Aorta (tissue), 5 donors: ENCODE measurements at regions not wholly inside any gene's neighbourhood (a gene's known extent, or its start where the extent isn't known, plus 50 kb on each side); places are given as distances from the start of the nearest gene placed in this dataset.

ENCODE experiments used
- ATAC-seq: fragments of 200-7000 bp; cut with Tn5 transposase; one replicate; pipeline ENCODE4 v1.9.1; 2022; ENCODE audit warnings: moderate library complexity; ENCODE audit not compliant: low FRiP score
- DNase-seq, 2 donors: peaks; one replicate each; pipeline ENCODE4 v3.0.0-alpha.2; 2020
- H3K27ac ChIP-seq, 2 donors: one replicate each; pipeline ENCODE4 v1.5.1; 2013; ENCODE audit warnings: low read length in 2 of 2, mild to moderate bottlenecking in 2 of 2, moderate library complexity in 2 of 2, control low read depth in 1 of 2, inconsistent platforms in 1 of 2, low read depth in 1 of 2
- H3K27me3 ChIP-seq, 2 donors: one replicate each; pipeline ENCODE4 v1.6.1; 2013; ENCODE audit warnings: control low read depth in 1 of 2, low read length in 1 of 2, mild to moderate bottlenecking in 1 of 2, moderate library complexity in 1 of 2; ENCODE audit not compliant: insufficient read depth in 2 of 2, control insufficient read depth in 1 of 2
- H3K36me3 ChIP-seq, 2 donors: one replicate each; pipeline ENCODE4 v1.6.1; 2013; ENCODE audit warnings: control low read depth in 1 of 2, low read length in 1 of 2, mild to moderate bottlenecking in 1 of 2; ENCODE audit not compliant: insufficient read depth in 2 of 2, control insufficient read depth in 1 of 2
- H3K4me1 ChIP-seq, 2 donors: one replicate each; pipeline ENCODE4 v1.6.1; 2013; ENCODE audit warnings: low read length in 2 of 2, control low read depth in 1 of 2, mild to moderate bottlenecking in 1 of 2, moderate library complexity in 1 of 2; ENCODE audit not compliant: insufficient read depth in 2 of 2, control insufficient read depth in 1 of 2
- H3K4me3 ChIP-seq, 2 donors: one replicate each; pipeline ENCODE4 v1.5.1; 2013; ENCODE audit warnings: low read length in 2 of 2, control low read depth in 1 of 2, mild to moderate bottlenecking in 1 of 2
- H3K9me3 ChIP-seq: one replicate; pipeline ENCODE4 v1.6.1; 2013; ENCODE audit warnings: mild to moderate bottlenecking, low read length; ENCODE audit not compliant: control insufficient read depth
- WGBS, 2 donors: extraction: QIAGEN DNeasy Blood & Tissue Kit; methylation state at CpG; one replicate each; pipeline ENCODE4 v1.1.7; 2013; 5-methylcytosine and 5-hydroxymethylcytosine counted together
- intact Hi-C, 2 donors: fragments of 100-400 bp; cut with DNase I; formaldehyde crosslinking; loops; one replicate each; pipeline versions ENCODE4 v1.14.2 to v1.15.0; 2022
- donor health status: healthy with polysubstance abuse.
- donor health status: Bipolar disorder and iron deficiency.
- donor health status: DM: no; HTN: no; CAD: no.
- donor health status: DM: no; HTN: no; CAD: no.
- donor health status: DM: yes; HTN: yes; CAD: no.

- no peak overlapping the region for H3K27ac ChIP-seq
- no peaks in the 10 kb centered on the region for H3K9me3 ChIP-seq
- no peaks in the 10 kb centered on the region for H3K4me1 ChIP-seq
- intact Hi-C loops = no loop called here
- H3K4me3 ChIP-seq = no peak overlapping the region
- H3K27me3 ChIP-seq = no peaks in the 10 kb centered on the region
- peak in 1 of 2 donors; percentile 50 for DNase-seq
- 88 to 90% methylated on average over 6 of the region's 6 CpGs for WGBS, 2 donors
- ATAC-seq = no peak
- H3K36me3 ChIP-seq = no peaks in the 10 kb centered on the region
Measured at GRCh38 chr13:58397596-58398387, 766.2 kb downstream of the PCDH17 start.

- Histone ChIP-seq H3K4me3 (no peak overlapping the region), H3K4me1 (no peaks in the 10 kb centered on the region), H3K27me3 (no peaks in the 10 kb centered on the region), H3K36me3 (no peaks in the 10 kb centered on the region), H3K9me3 (no peaks in the 10 kb centered on the region), H3K27ac (no peak overlapping the region)
- intact Hi-C loops = no loop called here
- no peak for ATAC-seq
- DNase-seq = no peak
Measured at GRCh38 chr13:58399263-58399662, 767.7 kb downstream of the PCDH17 start.

- DNase-seq (no peak), ATAC-seq (no peak)
- H3K27ac ChIP-seq = no peak overlapping the region
- no peak overlapping the region for H3K4me3 ChIP-seq
- H3K27me3 ChIP-seq = no peaks in the 10 kb centered on the region
- no peaks in the 10 kb centered on the region for H3K36me3 ChIP-seq
- WGBS, 2 donors = 90 to 96% methylated on average over 2 of the region's 2 CpGs
- intact Hi-C loops = no loop called here
- H3K4me1 ChIP-seq = no peaks in the 10 kb centered on the region
- no peaks in the 10 kb centered on the region for H3K9me3 ChIP-seq
Measured at GRCh38 chr13:58406545-58406944, 775.0 kb downstream of the PCDH17 start.

- no peaks in the 10 kb centered on the region for H3K36me3 ChIP-seq
- no peaks in the 10 kb centered on the region for H3K27me3 ChIP-seq
- H3K27ac ChIP-seq = no peak overlapping the region
- 79 to 83% methylated on average over 2 of the region's 2 CpGs for WGBS, 2 donors
- no peak for ATAC-seq
- H3K9me3 ChIP-seq = peaks cover 1% of the 10 kb centered on the region
- intact Hi-C loops = no loop called here
- no peak for DNase-seq
- H3K4me1 ChIP-seq = no peaks in the 10 kb centered on the region
- no peak overlapping the region for H3K4me3 ChIP-seq
Measured at GRCh38 chr13:58429917-58430316, 798.4 kb downstream of the PCDH17 start.

- 16 to 24% methylated on average over 4 of the region's 4 CpGs for WGBS, 2 donors
- ATAC-seq = no peak
- peaks cover 1% of the 10 kb centered on the region for H3K9me3 ChIP-seq
- no peak overlapping the region for H3K27ac ChIP-seq
- H3K27me3 ChIP-seq = no peaks in the 10 kb centered on the region
- intact Hi-C loops = no loop called here
- no peak overlapping the region for H3K4me3 ChIP-seq
- no peaks in the 10 kb centered on the region for H3K36me3 ChIP-seq
- no peak for DNase-seq
- no peaks in the 10 kb centered on the region for H3K4me1 ChIP-seq
Measured at GRCh38 chr13:58434943-58435342, 803.4 kb downstream of the PCDH17 start.

- H3K4me3 ChIP-seq = no peak overlapping the region
- no peaks in the 10 kb centered on the region for H3K27me3 ChIP-seq
- ATAC-seq (no peak), DNase-seq (no peak)
- 73 to 76% methylated on average over 5 of the region's 5 CpGs for WGBS, 2 donors
- H3K36me3 ChIP-seq = no peaks in the 10 kb centered on the region
- H3K9me3 ChIP-seq = peaks cover 1% of the 10 kb centered on the region
- intact Hi-C loops = no loop called here
- H3K4me1 ChIP-seq = no peaks in the 10 kb centered on the region
- H3K27ac ChIP-seq = no peak overlapping the region
Measured at GRCh38 chr13:58437427-58437826, 805.9 kb downstream of the PCDH17 start.

- no peak for DNase-seq
- Histone ChIP-seq H3K4me3 (no peak overlapping the region), H3K9me3 (no peaks in the 10 kb centered on the region), H3K36me3 (no peaks in the 10 kb centered on the region), H3K27ac (no peak overlapping the region), H3K27me3 (no peaks in the 10 kb centered on the region), H3K4me1 (no peaks in the 10 kb centered on the region)
- WGBS, 2 donors = 57 to 61% methylated on average over 2 of the region's 2 CpGs
- intact Hi-C loops = no loop called here
- ATAC-seq = no peak
Measured at GRCh38 chr13:58446979-58447378, 815.4 kb downstream of the PCDH17 start.

GRCh38 chr13:58452123-58452623, 820.6 kb downstream of the PCDH17 start:
- Histone ChIP-seq H3K36me3 (no peaks in the 10 kb centered on the region), H3K4me3 (no peak overlapping the region), H3K4me1 (no peaks in the 10 kb centered on the region), H3K9me3 (no peaks in the 10 kb centered on the region), H3K27me3 (no peaks in the 10 kb centered on the region), H3K27ac (no peak overlapping the region)
- intact Hi-C loops = no loop called here
- ATAC-seq (no peak), DNase-seq (no peak)
- WGBS, 2 donors = 12 to 15% methylated on average over 3 of the region's 3 CpGs

GRCh38 chr13:58455094-58455493, 823.5 kb downstream of the PCDH17 start:
- Histone ChIP-seq H3K36me3 (no peaks in the 10 kb centered on the region), H3K27ac (no peak overlapping the region), H3K27me3 (no peaks in the 10 kb centered on the region), H3K9me3 (no peaks in the 10 kb centered on the region), H3K4me3 (no peak overlapping the region), H3K4me1 (no peaks in the 10 kb centered on the region)
- intact Hi-C loops = no loop called here
- DNase-seq = no peak
- no peak for ATAC-seq
